ENCODE measurements at regions not wholly inside any gene's neighbourhood (a gene's known extent, or its start where the extent isn't known, plus 50 kb on each side); places are given as distances from the start of the nearest gene placed in this dataset.

GRCh38 chr3:28951772-28952556 is 328.9 kb upstream of the RBMS3 start:
- DNase-seq (ENCODE audit: low spot score in 2 of 2): no peak
- no peaks in the 10 kb centered on the region for H3K36me3 ChIP-seq
- no peaks in the 10 kb centered on the region for H3K9me3 ChIP-seq
- TF ChIP-seq, protein P1, sequence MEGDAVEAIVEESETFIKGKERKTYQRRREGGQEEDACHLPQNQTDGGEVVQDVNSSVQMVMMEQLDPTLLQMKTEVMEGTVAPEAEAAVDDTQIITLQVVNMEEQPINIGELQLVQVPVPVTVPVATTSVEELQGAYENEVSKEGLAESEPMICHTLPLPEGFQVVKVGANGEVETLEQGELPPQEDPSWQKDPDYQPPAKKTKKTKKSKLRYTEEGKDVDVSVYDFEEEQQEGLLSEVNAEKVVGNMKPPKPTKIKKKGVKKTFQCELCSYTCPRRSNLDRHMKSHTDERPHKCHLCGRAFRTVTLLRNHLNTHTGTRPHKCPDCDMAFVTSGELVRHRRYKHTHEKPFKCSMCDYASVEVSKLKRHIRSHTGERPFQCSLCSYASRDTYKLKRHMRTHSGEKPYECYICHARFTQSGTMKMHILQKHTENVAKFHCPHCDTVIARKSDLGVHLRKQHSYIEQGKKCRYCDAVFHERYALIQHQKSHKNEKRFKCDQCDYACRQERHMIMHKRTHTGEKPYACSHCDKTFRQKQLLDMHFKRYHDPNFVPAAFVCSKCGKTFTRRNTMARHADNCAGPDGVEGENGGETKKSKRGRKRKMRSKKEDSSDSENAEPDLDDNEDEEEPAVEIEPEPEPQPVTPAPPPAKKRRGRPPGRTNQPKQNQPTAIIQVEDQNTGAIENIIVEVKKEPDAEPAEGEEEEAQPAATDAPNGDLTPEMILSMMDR (IDR thresholded peaks at IDR 0.05): no peak
- intact Hi-C loops (cut with DNase I): no loop called here
- no peaks in the 10 kb centered on the region for H3K27me3 ChIP-seq
- peaks cover 0 to 3% of the 10 kb centered on the region in 2 donors for H3K4me1 ChIP-seq
- no peak overlapping the region for H3K4me3 ChIP-seq
- no peak overlapping the region for H3K27ac ChIP-seq

- H3K36me3 ChIP-seq: no peaks in the 10 kb centered on the region
- no peak overlapping the region for H3K4me3 ChIP-seq
- TF ChIP-seq, protein P1 (IDR thresholded peaks at IDR 0.05): no peak
- DNase-seq (ENCODE audit: low spot score in 2 of 2): no peak
- no peak overlapping the region for H3K27ac ChIP-seq
- no peaks in the 10 kb centered on the region for H3K27me3 ChIP-seq
- H3K4me1 ChIP-seq: no peaks in the 10 kb centered on the region
- H3K9me3 ChIP-seq: no peaks in the 10 kb centered on the region
- intact Hi-C loops (cut with DNase I): no loop called here
These were observed 322.2 kb upstream of the RBMS3 start for GRCh38 chr3:28958656-28959055.

- no peak for DNase-seq (ENCODE audit: low spot score in 2 of 2)
- H3K27me3 ChIP-seq: no peaks in the 10 kb centered on the region
- H3K36me3 ChIP-seq: no peaks in the 10 kb centered on the region
- intact Hi-C loops (cut with DNase I): no loop called here
- H3K4me3 ChIP-seq: no peak overlapping the region
- H3K27ac ChIP-seq: peak overlapping the region; percentile 28 to 55
- TF ChIP-seq, protein P1 (IDR thresholded peaks at IDR 0.05): no peak
- H3K9me3 ChIP-seq: peaks cover 8 to 20% of the 10 kb centered on the region in 2 donors
- H3K4me1 ChIP-seq: peaks cover 0 to 7% of the 10 kb centered on the region in 2 donors
These were observed 309.7 kb upstream of the RBMS3 start for GRCh38 chr3:28971156-28971555.

DNA sequence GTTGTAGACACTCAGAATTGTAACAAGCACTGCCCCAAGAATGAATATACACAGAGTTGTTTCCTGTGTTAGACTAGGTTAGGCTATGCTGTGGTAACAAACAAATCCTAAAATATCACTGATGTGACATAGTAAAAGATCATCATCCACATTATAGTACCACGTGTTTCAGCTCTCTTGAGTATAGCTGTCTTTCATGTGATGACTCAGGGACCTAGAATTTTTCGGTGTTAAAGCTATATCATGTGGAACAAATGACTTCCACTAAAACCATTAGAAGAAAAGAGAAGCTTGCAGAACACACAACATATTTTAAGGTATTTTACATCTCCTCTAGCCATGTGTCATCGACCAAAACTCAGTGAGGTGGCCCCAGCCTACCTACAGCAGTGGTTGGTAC is 307.9 kb upstream of the RBMS3 start:
- TF ChIP-seq, protein P1 (IDR thresholded peaks at IDR 0.05): no peak
- intact Hi-C loops (cut with DNase I): no loop called here
- no peak overlapping the region for H3K4me3 ChIP-seq
- no peaks in the 10 kb centered on the region for H3K27me3 ChIP-seq
- H3K27ac ChIP-seq: no peak overlapping the region
- H3K9me3 ChIP-seq: peaks cover 8 to 20% of the 10 kb centered on the region in 2 donors
- no peak for DNase-seq (ENCODE audit: low spot score in 2 of 2)
- H3K4me1 ChIP-seq: peaks cover 0 to 7% of the 10 kb centered on the region in 2 donors
- H3K36me3 ChIP-seq: no peaks in the 10 kb centered on the region

- no peak overlapping the region for H3K4me3 ChIP-seq
- peaks cover 8 to 16% of the 10 kb centered on the region in 2 donors for H3K9me3 ChIP-seq
- H3K27me3 ChIP-seq: no peaks in the 10 kb centered on the region
- no peaks in the 10 kb centered on the region for H3K36me3 ChIP-seq
- intact Hi-C loops (cut with DNase I): no loop called here
- TF ChIP-seq, protein P1 (IDR thresholded peaks at IDR 0.05): no peak
- no peak overlapping the region for H3K27ac ChIP-seq
- H3K4me1 ChIP-seq: peaks cover 0 to 7% of the 10 kb centered on the region in 2 donors
- no peak for DNase-seq (ENCODE audit: low spot score in 2 of 2)
These were observed 307.3 kb upstream of the RBMS3 start for GRCh38 chr3:28973609-28974008.

Data from ascending aorta (tissue), 2 donors.